A673 (cell line): ENCODE measurements at regions not wholly inside any gene's neighbourhood (a gene's known extent, or its start where the extent isn't known, plus 50 kb on each side); places are given as distances from the start of the nearest gene placed in this dataset.

Experiments used
- CTCF ChIP-seq: fragments of 300-800, 200-600 bp; sonication (generic); conservative IDR thresholded peaks from 2 replicates; pipeline ENCODE4 v1.5.1; 2017; ENCODE audit warnings: low read depth, mild to moderate bottlenecking, antibody characterized with exemption, low read length, moderate library complexity, mixed read lengths
- EZH2 ChIP-seq: fragments of 200-600 bp; sonication (generic); IDR thresholded peaks from 2 replicates; pipeline ENCODE4 v1.6.1; 2017; ENCODE audit warnings: borderline replicate concordance, low read depth, mild to moderate bottlenecking, mixed read lengths, antibody characterized with exemption, low read length; ENCODE audit not compliant: poor library complexity, severe bottlenecking

GRCh38 chr2:153394686-153395085 lies 83.9 kb downstream of the RPRM start:
- TF ChIP-seq CTCF: no peak
- TF ChIP-seq EZH2: no peak
